GM12873 (cell line): ENCODE measurements at regions not wholly inside any gene's neighbourhood (a gene's known extent, or its start where the extent isn't known, plus 50 kb on each side); places are given as distances from the start of the nearest gene placed in this dataset.

ENCODE experiments used
- CTCF ChIP-seq: IDR thresholded peaks from 2 replicates; pipeline ENCODE4 v1.5.1; 2012; ENCODE audit warnings: low read depth, mild to moderate bottlenecking, moderate library complexity, low read length, control low read depth; ENCODE audit not compliant: insufficient read depth; ENCODE audit errors: missing control alignments

DNA sequence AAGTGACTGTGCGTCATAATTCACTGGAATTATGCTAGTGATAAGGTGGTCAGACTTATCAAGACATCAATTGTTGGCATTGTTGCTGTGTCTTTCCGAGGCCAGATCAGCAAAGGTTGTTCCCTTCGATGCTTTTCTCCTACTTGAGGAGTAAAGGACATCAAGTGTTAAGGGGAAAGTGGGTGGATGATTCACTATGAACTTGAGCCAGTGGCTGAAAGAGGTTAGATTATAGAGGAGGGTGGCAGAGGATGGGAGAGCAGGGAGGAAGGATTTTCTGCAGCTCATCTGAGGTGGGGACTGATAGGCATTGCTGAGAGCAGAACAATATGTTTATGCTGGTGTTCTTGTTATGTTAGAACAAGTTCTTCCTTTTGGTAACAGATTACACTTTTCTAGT lies 131.4 kb upstream of the AGR3 start:
- TF ChIP-seq CTCF = no peak

DNA sequence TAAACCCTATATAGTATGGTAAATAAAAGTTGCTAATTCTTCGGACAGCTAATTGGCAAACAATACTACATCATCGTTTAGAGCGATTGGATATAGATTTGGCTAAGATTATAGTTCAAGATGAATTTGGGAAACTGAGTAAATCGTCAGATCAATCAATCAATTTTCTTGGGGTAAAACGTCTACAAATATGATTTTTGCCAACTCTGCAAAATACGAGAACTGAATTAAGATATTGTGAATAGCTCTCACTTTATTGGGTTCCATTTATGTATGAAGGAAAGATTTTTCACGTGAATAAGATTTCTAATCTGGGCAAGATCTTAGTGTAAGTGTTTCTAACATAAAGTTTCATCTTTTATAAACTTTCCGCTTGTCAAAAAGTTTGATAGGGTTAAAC lies 132.9 kb upstream of the AGR3 start:
- no peak for TF ChIP-seq CTCF

DNA sequence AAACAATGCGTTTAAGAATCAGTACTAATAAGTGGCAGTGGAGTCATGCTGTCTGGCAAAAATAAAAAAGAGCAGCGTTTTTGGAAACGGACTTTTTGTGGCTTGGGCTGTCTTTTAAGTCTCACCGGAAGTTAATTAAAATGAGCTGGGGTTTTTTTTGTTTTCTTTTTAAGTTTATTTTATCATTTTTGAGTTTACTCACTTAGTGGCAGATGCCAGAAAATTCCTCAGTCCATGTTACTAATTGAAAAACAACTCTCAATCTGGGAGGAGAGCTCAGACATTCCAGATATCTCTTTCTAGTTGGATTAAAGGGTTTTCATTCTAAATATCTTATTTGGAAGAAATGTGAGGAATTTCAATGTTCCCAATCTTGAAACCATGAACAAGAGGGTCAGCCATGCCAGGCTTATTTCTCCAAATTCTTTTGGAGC lies 133.8 kb upstream of the AGR3 start:
- no peak for TF ChIP-seq CTCF

GRCh38 chr7:17016402-17017010 lies 134.7 kb upstream of the AGR3 start:
- no peak for TF ChIP-seq CTCF

DNA sequence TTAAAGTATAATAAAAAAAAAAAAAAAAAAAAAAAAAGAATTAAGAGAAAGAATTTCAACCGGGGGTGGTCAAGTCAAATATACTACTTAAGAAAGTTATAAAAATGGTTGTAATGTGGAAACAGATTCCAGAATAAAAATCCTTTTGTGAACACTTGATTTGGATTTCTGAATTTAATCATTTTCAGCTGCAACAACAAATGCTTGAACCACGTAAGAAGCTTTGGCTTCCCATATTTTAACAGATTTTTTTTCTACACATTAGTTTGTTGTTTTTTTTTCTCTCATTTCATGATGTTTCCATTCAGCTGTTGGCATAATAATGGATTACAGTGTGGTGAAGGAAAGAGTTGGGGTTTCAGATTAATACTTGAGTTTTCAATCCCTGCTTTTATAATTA lies 137.3 kb upstream of the AGR3 start:
- no peak for TF ChIP-seq CTCF

DNA sequence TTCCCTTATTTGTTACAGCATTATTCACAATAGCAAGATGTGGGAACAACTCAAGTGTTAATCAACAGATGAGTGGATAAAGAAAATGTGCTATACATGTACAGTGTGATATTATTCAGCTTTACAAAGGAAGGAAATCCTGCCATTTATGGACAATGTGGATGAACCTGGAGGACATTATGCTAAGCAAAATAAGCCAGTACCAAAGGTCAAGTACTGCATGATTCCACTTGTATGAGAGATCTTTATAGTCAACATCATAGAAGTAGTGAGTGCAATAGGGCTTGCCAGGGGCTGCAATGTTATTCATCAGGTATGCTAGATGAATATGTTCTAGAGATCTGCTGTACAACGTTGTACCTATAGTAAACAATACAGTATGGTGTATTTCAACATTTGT lies 138.5 kb upstream of the AGR3 start:
- no peak for TF ChIP-seq CTCF

DNA sequence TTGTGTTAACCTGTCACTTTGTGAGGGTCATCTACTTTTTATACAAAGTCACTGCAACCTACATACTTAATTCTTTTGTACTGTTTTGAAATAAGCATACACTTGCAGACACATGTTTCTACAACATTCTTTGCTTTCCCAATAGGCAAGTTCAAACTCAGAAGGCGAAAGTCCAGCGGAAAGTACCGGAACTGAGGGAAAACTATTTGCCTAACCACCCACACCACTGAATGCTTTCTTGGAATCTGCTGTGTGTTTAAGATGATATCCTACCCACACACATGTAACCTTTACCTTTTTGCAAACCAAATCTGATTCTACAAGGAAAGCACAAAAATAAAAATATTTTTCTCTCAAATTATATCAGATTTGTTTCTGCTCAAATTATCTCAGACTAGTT lies 139.4 kb upstream of the AGR3 start:
- no peak for TF ChIP-seq CTCF
